CD14-positive monocyte (primary cell): ENCODE measurements at regions not wholly inside any gene's neighbourhood (a gene's known extent, or its start where the extent isn't known, plus 50 kb on each side); places are given as distances from the start of the nearest gene placed in this dataset.

ENCODE experiments used
- DNase-seq, 3 donors: peaks; one replicate each; pipeline ENCODE4 v3.0.0-alpha.2; 2011 to 2022
- H2AFZ ChIP-seq: 2 replicates; pipeline ENCODE4 v1.6.0; 2012; ENCODE audit warnings: mild to moderate bottlenecking, low read depth, low read length, inconsistent platforms; ENCODE audit not compliant: insufficient read depth, poor library complexity, severe bottlenecking
- H3K27ac ChIP-seq, 2 donors: 1 replicate in 1 of 2; 2 replicates in 1 of 2; pipeline ENCODE4 v1.5.1; 2012 to 2013; ENCODE audit warnings: low read length in 2 of 2, control low read depth in 1 of 2, inconsistent platforms in 1 of 2, low read depth in 1 of 2, mild to moderate bottlenecking in 1 of 2
- H3K27me3 ChIP-seq, 2 donors: one replicate each; pipeline versions ENCODE4 v1.6.0 to v1.6.1; 2011 to 2013; ENCODE audit warnings: low read length in 2 of 2; ENCODE audit not compliant: control insufficient read depth in 2 of 2, insufficient read depth in 2 of 2
- H3K36me3 ChIP-seq, 2 donors: replicated peaks in 1 of 2; 1 replicate in 1 of 2; 2 replicates in 1 of 2; pipeline versions ENCODE4 v1.5.1 to v1.6.1; 2012 to 2013; ENCODE audit warnings: low read length in 2 of 2, control low read depth in 1 of 2, inconsistent platforms in 1 of 2, mild to moderate bottlenecking in 1 of 2; ENCODE audit not compliant: insufficient read depth in 2 of 2, control insufficient read depth in 1 of 2
- H3K4me1 ChIP-seq, 2 donors: 1 replicate in 1 of 2; 2 replicates in 1 of 2; pipeline versions ENCODE4 v1.5.1 to v1.6.1; 2012 to 2013; ENCODE audit warnings: low read length in 2 of 2, control low read depth in 1 of 2, inconsistent platforms in 1 of 2, mild to moderate bottlenecking in 1 of 2, moderate library complexity in 1 of 2; ENCODE audit not compliant: insufficient read depth in 2 of 2, control insufficient read depth in 1 of 2
- H3K4me2 ChIP-seq: replicated peaks from 2 replicates; pipeline ENCODE3; 2012; ENCODE audit warnings: low read length, moderate library complexity, mild to moderate bottlenecking; ENCODE audit not compliant: poor library complexity, severe bottlenecking; ENCODE audit errors: extremely low read depth
- H3K4me3 ChIP-seq, 3 experiments: fragments of 200-600 bp in 1 of 3; sonication (generic) in 1 of 3; replicated peaks in 1 of 3; 1 replicate in 2 of 3; 2 replicates in 1 of 3; pipeline ENCODE4 v1.5.1; 2011 to 2013; ENCODE audit warnings: low read length in 3 of 3, mild to moderate bottlenecking in 3 of 3, control low read depth in 2 of 3, low read depth in 2 of 3, inconsistent platforms in 1 of 3, moderate library complexity in 1 of 3
- H3K79me2 ChIP-seq: 2 replicates; pipeline ENCODE4 v1.6.0; 2012; ENCODE audit warnings: mild to moderate bottlenecking, control low read depth, inconsistent platforms, low read length, moderate library complexity; ENCODE audit not compliant: insufficient read depth
- H3K9ac ChIP-seq: 2 replicates; pipeline ENCODE4 v1.6.0; 2017; ENCODE audit warnings: low read length, mild to moderate bottlenecking; ENCODE audit not compliant: insufficient read depth, poor library complexity, severe bottlenecking
- H3K9me3 ChIP-seq, 2 donors: replicated peaks in 1 of 2; 1 replicate in 1 of 2; 2 replicates in 1 of 2; pipeline versions ENCODE4 v1.5.1 to v1.6.1; 2012 to 2013; ENCODE audit warnings: low read length in 2 of 2, control low read depth in 1 of 2; ENCODE audit not compliant: control insufficient read depth in 1 of 2, insufficient read depth in 1 of 2
- H4K20me1 ChIP-seq: 2 replicates; pipeline ENCODE4 v1.6.0; 2012; ENCODE audit warnings: mild to moderate bottlenecking, low read length, control low read depth, moderate library complexity; ENCODE audit not compliant: insufficient read depth
- H3K27ac Mint-ChIP-seq, 7 donors: one replicate each; pipeline ENCODE4 v1.8.0; 2020; ENCODE audit warnings: mild to moderate bottlenecking in 7 of 7, mixed read lengths in 7 of 7, moderate library complexity in 6 of 7, inconsistent platforms in 2 of 7
- H3K27me3 Mint-ChIP-seq, 3 donors: one replicate each; pipeline ENCODE4 v1.8.0; 2021 to 2022; ENCODE audit warnings: low read depth in 3 of 3, mild to moderate bottlenecking in 3 of 3, mixed read lengths in 3 of 3, moderate library complexity in 3 of 3, inconsistent platforms in 1 of 3
- H3K36me3 Mint-ChIP-seq, 2 donors: one replicate each; pipeline ENCODE4 v1.8.0; 2020; ENCODE audit warnings: mixed read lengths in 2 of 2, inconsistent platforms in 1 of 2, mild to moderate bottlenecking in 1 of 2
- H3K4me1 Mint-ChIP-seq: one replicate; pipeline ENCODE4 v1.8.0; 2020; ENCODE audit warnings: mild to moderate bottlenecking, mixed read lengths
- H3K4me3 Mint-ChIP-seq, 2 donors: one replicate each; pipeline ENCODE4 v1.8.0; 2020; ENCODE audit warnings: mild to moderate bottlenecking in 2 of 2, mixed read lengths in 2 of 2, moderate library complexity in 1 of 2
- H3K9me3 Mint-ChIP-seq, 7 donors: one replicate each; pipeline ENCODE4 v1.8.0; 2020 to 2022; ENCODE audit warnings: mixed read lengths in 7 of 7, mild to moderate bottlenecking in 6 of 7, moderate library complexity in 6 of 7, inconsistent platforms in 2 of 7
- WGBS: methylation state at CpG from one replicate; pipeline ENCODE4 v1.1.5; 2013; ENCODE audit warnings: missing lambda C conversion rate; ENCODE audit not compliant: insufficient coverage; 5-methylcytosine and 5-hydroxymethylcytosine counted together
- intact Hi-C, 2 donors: fragments of 100-400 bp; cut with micrococcal nuclease; formaldehyde crosslinking; loops; one replicate each; pipeline versions ENCODE4 v1.15.0 to v1.15.1; 2023
- TF ChIP-seq, protein P1 (sequence below): fragments of 200-600 bp; IDR thresholded peaks from one replicate; pipeline ENCODE4 v1.8.0; 2022; ENCODE audit warnings: antibody characterized with exemption, mild to moderate bottlenecking

DNA sequence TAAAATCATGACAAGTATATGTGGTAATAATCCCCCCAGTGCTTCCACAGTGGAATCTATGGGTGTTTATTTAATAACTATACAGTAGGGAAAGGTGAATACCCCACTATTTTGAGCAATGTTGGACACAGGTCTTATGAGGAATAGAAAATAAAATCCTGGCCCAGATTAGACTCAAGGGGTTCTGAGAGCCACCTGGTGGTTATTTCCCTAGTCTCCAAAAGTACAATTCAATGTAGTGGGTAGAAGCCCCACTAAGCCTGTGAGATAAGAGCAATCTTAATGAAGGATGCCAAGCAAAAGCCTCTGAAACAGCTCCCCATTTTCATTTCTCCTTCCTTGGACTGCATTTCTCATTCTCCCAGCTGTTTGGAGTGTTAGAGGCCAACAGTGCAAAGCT is 328.2 kb upstream of the NR3C2 start:
- no peak overlapping the region for H3K27ac ChIP-seq
- H4K20me1 ChIP-seq = no peaks in the 10 kb centered on the region
- H3K4me2 ChIP-seq = no peak overlapping the region
- no peak for DNase-seq
- no peaks in the 10 kb centered on the region for H3K36me3 ChIP-seq
- H3K4me3 Mint-ChIP-seq = no peak overlapping the region
- no peaks in the 10 kb centered on the region for H3K4me1 ChIP-seq
- TF ChIP-seq, protein P1, sequence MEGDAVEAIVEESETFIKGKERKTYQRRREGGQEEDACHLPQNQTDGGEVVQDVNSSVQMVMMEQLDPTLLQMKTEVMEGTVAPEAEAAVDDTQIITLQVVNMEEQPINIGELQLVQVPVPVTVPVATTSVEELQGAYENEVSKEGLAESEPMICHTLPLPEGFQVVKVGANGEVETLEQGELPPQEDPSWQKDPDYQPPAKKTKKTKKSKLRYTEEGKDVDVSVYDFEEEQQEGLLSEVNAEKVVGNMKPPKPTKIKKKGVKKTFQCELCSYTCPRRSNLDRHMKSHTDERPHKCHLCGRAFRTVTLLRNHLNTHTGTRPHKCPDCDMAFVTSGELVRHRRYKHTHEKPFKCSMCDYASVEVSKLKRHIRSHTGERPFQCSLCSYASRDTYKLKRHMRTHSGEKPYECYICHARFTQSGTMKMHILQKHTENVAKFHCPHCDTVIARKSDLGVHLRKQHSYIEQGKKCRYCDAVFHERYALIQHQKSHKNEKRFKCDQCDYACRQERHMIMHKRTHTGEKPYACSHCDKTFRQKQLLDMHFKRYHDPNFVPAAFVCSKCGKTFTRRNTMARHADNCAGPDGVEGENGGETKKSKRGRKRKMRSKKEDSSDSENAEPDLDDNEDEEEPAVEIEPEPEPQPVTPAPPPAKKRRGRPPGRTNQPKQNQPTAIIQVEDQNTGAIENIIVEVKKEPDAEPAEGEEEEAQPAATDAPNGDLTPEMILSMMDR = no peak
- intact Hi-C loops = no loop called here
- peaks cover 0 to 7% (median 1%) of the 10 kb centered on the region in 7 donors for H3K9me3 Mint-ChIP-seq
- no peaks in the 10 kb centered on the region for H3K27me3 Mint-ChIP-seq
- H3K4me1 Mint-ChIP-seq = no peaks in the 10 kb centered on the region
- no peaks in the 10 kb centered on the region for H3K79me2 ChIP-seq
- no peaks in the 10 kb centered on the region for H3K27me3 ChIP-seq
- H3K9ac ChIP-seq = no peak overlapping the region
- no peaks in the 10 kb centered on the region for H3K9me3 ChIP-seq
- H2AFZ ChIP-seq = no peak overlapping the region
- H3K27ac Mint-ChIP-seq = no peak overlapping the region
- H3K4me3 ChIP-seq = no peak overlapping the region
- no peaks in the 10 kb centered on the region for H3K36me3 Mint-ChIP-seq

DNA sequence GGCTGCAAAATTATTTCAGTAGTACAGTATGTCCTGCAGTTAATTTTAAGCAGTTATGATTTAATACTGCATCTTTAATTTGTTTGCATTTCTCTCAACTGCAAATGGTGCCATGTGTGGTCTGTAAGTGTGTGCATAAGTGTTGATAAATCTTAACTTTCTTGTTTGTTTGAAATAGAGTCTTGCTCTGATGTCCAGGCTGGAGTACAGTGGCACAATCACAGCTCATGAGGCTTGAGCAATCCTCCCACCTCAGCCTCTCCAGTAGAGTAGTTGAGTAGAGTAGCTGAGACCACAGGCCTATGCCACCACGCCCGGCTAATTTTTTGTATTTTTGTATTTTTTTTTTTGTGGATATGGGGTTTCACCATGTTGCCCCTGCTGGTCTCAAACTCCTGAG is 322.5 kb upstream of the NR3C2 start:
- DNase-seq = no peak
- no peak overlapping the region for H3K4me3 Mint-ChIP-seq
- no peaks in the 10 kb centered on the region for H3K9me3 ChIP-seq
- no peak overlapping the region for H3K4me2 ChIP-seq
- H2AFZ ChIP-seq = no peak overlapping the region
- H3K36me3 Mint-ChIP-seq = no peaks in the 10 kb centered on the region
- WGBS = no CpG with 5 or more reads among the region's 2 CpGs
- H3K79me2 ChIP-seq = no peaks in the 10 kb centered on the region
- H3K27ac ChIP-seq = no peak overlapping the region
- H3K4me1 ChIP-seq = no peaks in the 10 kb centered on the region
- H3K4me3 ChIP-seq = no peak overlapping the region
- TF ChIP-seq, protein P1 = no peak
- H3K27me3 ChIP-seq = no peaks in the 10 kb centered on the region
- H3K36me3 ChIP-seq = no peaks in the 10 kb centered on the region
- H3K9ac ChIP-seq = no peak overlapping the region
- H3K9me3 Mint-ChIP-seq = peaks cover 0 to 14% (median 9%) of the 10 kb centered on the region in 7 donors
- no peak overlapping the region for H3K27ac Mint-ChIP-seq
- no peaks in the 10 kb centered on the region for H4K20me1 ChIP-seq
- no peaks in the 10 kb centered on the region for H3K27me3 Mint-ChIP-seq
- intact Hi-C loops = no loop called here
- no peaks in the 10 kb centered on the region for H3K4me1 Mint-ChIP-seq
